ENCODE measurements at regions not wholly inside any gene's neighbourhood (a gene's known extent, or its start where the extent isn't known, plus 50 kb on each side); places are given as distances from the start of the nearest gene placed in this dataset.

DNA sequence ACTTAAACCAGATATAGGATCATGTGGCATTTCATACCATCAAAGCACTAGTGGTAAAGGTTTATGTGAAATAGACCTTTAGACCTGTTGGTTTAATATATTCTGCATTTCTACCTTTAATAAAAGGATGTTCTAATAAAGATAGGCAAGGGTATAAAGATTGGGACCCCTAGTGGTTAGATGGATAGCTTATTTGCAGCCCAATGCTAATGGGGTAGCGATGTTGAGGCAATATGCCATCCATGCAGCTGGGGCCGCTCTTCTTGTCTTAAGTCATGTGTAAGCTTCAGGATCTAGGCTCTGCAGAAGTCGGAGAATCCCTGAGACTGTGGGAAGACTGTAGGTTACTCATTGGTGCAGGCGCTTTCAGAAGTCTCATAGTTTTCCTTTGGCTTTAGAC, 114.9 kb downstream of the ICOS start:
- no peak for TF ChIP-seq POLR2A (IDR thresholded peaks at IDR 0.05)
- TF ChIP-seq, protein P1, sequence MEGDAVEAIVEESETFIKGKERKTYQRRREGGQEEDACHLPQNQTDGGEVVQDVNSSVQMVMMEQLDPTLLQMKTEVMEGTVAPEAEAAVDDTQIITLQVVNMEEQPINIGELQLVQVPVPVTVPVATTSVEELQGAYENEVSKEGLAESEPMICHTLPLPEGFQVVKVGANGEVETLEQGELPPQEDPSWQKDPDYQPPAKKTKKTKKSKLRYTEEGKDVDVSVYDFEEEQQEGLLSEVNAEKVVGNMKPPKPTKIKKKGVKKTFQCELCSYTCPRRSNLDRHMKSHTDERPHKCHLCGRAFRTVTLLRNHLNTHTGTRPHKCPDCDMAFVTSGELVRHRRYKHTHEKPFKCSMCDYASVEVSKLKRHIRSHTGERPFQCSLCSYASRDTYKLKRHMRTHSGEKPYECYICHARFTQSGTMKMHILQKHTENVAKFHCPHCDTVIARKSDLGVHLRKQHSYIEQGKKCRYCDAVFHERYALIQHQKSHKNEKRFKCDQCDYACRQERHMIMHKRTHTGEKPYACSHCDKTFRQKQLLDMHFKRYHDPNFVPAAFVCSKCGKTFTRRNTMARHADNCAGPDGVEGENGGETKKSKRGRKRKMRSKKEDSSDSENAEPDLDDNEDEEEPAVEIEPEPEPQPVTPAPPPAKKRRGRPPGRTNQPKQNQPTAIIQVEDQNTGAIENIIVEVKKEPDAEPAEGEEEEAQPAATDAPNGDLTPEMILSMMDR (IDR thresholded peaks at IDR 0.05) = peak in 2 of 6 experiments; percentile 6 to 17
